Hematopoietic multipotent progenitor cell treated with erythropoietin and hydrocortisone succinate and interleukin-3 and kit ligand, for 4 days (in vitro differentiated cells): ENCODE measurements at regions not wholly inside any gene's neighbourhood (a gene's known extent, or its start where the extent isn't known, plus 50 kb on each side); places are given as distances from the start of the nearest gene placed in this dataset.
"Not testable (repeated sequence)": the region's sequence is repeated elsewhere in the genome, so short reads cannot be mapped to it uniquely, and the experiment has no call there.

Experiments used
- DNase-seq: peaks from one replicate; pipeline ENCODE4 v3.0.0-alpha.2; 2015

- DNase-seq: no peak
Measured at GRCh38 chr14:83153081-83153480, 1619.4 kb upstream of the SEL1L start.

- DNase-seq: no peak
Measured at GRCh38 chr14:83162361-83162929, 1628.8 kb upstream of the SEL1L start.

GRCh38 chr14:83163016-83163415 lies 1629.4 kb upstream of the SEL1L start:
- DNase-seq: no peak

- DNase-seq: no peak
Measured at GRCh38 chr14:83164016-83164415, 1630.4 kb upstream of the SEL1L start.

GRCh38 chr14:83164591-83164990 lies 1630.9 kb upstream of the SEL1L start:
- no peak for DNase-seq

GRCh38 chr14:83170165-83170564 lies 1636.5 kb upstream of the SEL1L start:
- DNase-seq: no peak

- DNase-seq: no peak
Measured at GRCh38 chr14:83171761-83172160, 1638.1 kb upstream of the SEL1L start.

GRCh38 chr14:83172363-83172762 lies 1638.7 kb upstream of the SEL1L start:
- DNase-seq: no peak

GRCh38 chr14:83173687-83174086 lies 1640.0 kb upstream of the SEL1L start:
- DNase-seq: no peak

GRCh38 chr14:83184531-83184930 lies 1650.9 kb upstream of the SEL1L start:
- DNase-seq: no peak

- DNase-seq: not testable (repeated sequence)
Measured at GRCh38 chr14:83188311-83188710, 1654.7 kb upstream of the SEL1L start.

- peak; percentile 15 for DNase-seq
Measured at GRCh38 chr14:83196236-83196635, 1662.6 kb upstream of the SEL1L start.

- DNase-seq: no peak
Measured at GRCh38 chr14:83197271-83197670, 1663.6 kb upstream of the SEL1L start.

GRCh38 chr14:83207550-83207949 lies 1673.9 kb upstream of the SEL1L start:
- DNase-seq: no peak

- no peak for DNase-seq
Measured at GRCh38 chr14:83208341-83208740, 1674.7 kb upstream of the SEL1L start.

GRCh38 chr14:83217492-83217891 lies 1683.8 kb upstream of the SEL1L start:
- peak; percentile 2 for DNase-seq

- no peak for DNase-seq
Measured at GRCh38 chr14:83247924-83248639, 1714.4 kb upstream of the SEL1L start.

GRCh38 chr14:83251402-83251801 lies 1717.7 kb upstream of the SEL1L start:
- no peak for DNase-seq

GRCh38 chr14:83253870-83254269 lies 1720.2 kb upstream of the SEL1L start:
- DNase-seq: no peak

- DNase-seq: peak; percentile 72
Measured at GRCh38 chr14:83255015-83255726, 1721.5 kb upstream of the SEL1L start.

GRCh38 chr14:83255727-83256090 lies 1722.1 kb upstream of the SEL1L start:
- no peak for DNase-seq

- DNase-seq: peak; percentile 62
Measured at GRCh38 chr14:83257466-83258439, 1724.1 kb upstream of the SEL1L start.

- DNase-seq: peak; percentile 67
Measured at GRCh38 chr14:83260751-83261150, 1727.1 kb upstream of the SEL1L start.
